Naive B cell (primary cell): ENCODE measurements at regions not wholly inside any gene's neighbourhood (a gene's known extent, or its start where the extent isn't known, plus 50 kb on each side); places are given as distances from the start of the nearest gene placed in this dataset.

Source experiments
- ATAC-seq, 2 donors: fragments of 150-1000 bp; cut with Tn5 transposase; 2 replicates each; pipeline ENCODE4 v1.10.0; 2021; ENCODE audit warnings: low read depth in 2 of 2, mild to moderate bottlenecking in 2 of 2, moderate library complexity in 2 of 2
- DNase-seq: peaks from one replicate; pipeline ENCODE4 v3.0.0; 2022
- H3K27ac Mint-ChIP-seq, 6 donors: one replicate each; pipeline ENCODE4 v1.8.0; 2020 to 2022; ENCODE audit warnings: mild to moderate bottlenecking in 6 of 6, mixed read lengths in 6 of 6, moderate library complexity in 5 of 6, inconsistent platforms in 2 of 6
- H3K27me3 Mint-ChIP-seq, 3 donors: one replicate each; pipeline ENCODE4 v1.8.0; 2021 to 2022; ENCODE audit warnings: mixed read lengths in 3 of 3, mild to moderate bottlenecking in 1 of 3
- H3K36me3 Mint-ChIP-seq, 2 donors: one replicate each; pipeline ENCODE4 v1.8.0; 2020 to 2022; ENCODE audit warnings: mixed read lengths in 2 of 2, inconsistent platforms in 1 of 2, mild to moderate bottlenecking in 1 of 2
- H3K4me1 Mint-ChIP-seq, 3 donors: one replicate each; pipeline ENCODE4 v1.8.0; 2020 to 2022; ENCODE audit warnings: mixed read lengths in 3 of 3, inconsistent platforms in 1 of 3, mild to moderate bottlenecking in 1 of 3, moderate library complexity in 1 of 3
- H3K4me3 Mint-ChIP-seq, 8 donors: one replicate each; pipeline ENCODE4 v1.8.0; 2020 to 2022; ENCODE audit warnings: mild to moderate bottlenecking in 8 of 8, mixed read lengths in 8 of 8, moderate library complexity in 8 of 8, inconsistent platforms in 2 of 8
- H3K9me3 Mint-ChIP-seq, 7 donors: one replicate each; pipeline ENCODE4 v1.8.0; 2020 to 2022; ENCODE audit warnings: mixed read lengths in 7 of 7, mild to moderate bottlenecking in 5 of 7, inconsistent platforms in 2 of 7, moderate library complexity in 1 of 7

GRCh38 chr13:73693215-73693614 is 441.0 kb downstream of the KLF12 start:
- DNase-seq (no peak), ATAC-seq (no peak)
- Mint-ChIP-seq H3K4me3 (no peak overlapping the region), H3K36me3 (peaks cover 46 to 66% of the 10 kb centered on the region in 2 donors), H3K9me3 (no peaks in the 10 kb centered on the region), H3K4me1 (no peaks in the 10 kb centered on the region), H3K27me3 (no peaks in the 10 kb centered on the region), H3K27ac (no peak overlapping the region)

- Mint-ChIP-seq H3K27ac (no peak overlapping the region), H3K36me3 (peaks cover 36 to 66% of the 10 kb centered on the region in 2 donors), H3K4me3 (no peak overlapping the region), H3K9me3 (no peaks in the 10 kb centered on the region), H3K27me3 (no peaks in the 10 kb centered on the region), H3K4me1 (no peaks in the 10 kb centered on the region)
- ATAC-seq (no peak), DNase-seq (no peak)
These were observed 442.3 kb downstream of the KLF12 start for GRCh38 chr13:73691891-73692290.

- no peak overlapping the region for H3K4me3 Mint-ChIP-seq
- H3K27ac Mint-ChIP-seq = no peak overlapping the region
- H3K9me3 Mint-ChIP-seq = no peaks in the 10 kb centered on the region
- DNase-seq (no peak), ATAC-seq (no peak)
- no peaks in the 10 kb centered on the region for H3K4me1 Mint-ChIP-seq
- no peaks in the 10 kb centered on the region for H3K27me3 Mint-ChIP-seq
- H3K36me3 Mint-ChIP-seq = peaks cover 22 to 50% of the 10 kb centered on the region in 2 donors
These were observed 446.3 kb downstream of the KLF12 start for GRCh38 chr13:73687929-73688328.

- no peaks in the 10 kb centered on the region for H3K4me1 Mint-ChIP-seq
- H3K4me3 Mint-ChIP-seq = no peak overlapping the region
- no peak overlapping the region for H3K27ac Mint-ChIP-seq
- DNase-seq (no peak), ATAC-seq (no peak)
- peaks cover 22 to 48% of the 10 kb centered on the region in 2 donors for H3K36me3 Mint-ChIP-seq
- no peaks in the 10 kb centered on the region for H3K27me3 Mint-ChIP-seq
- peaks cover 0 to 1% (median 0%) of the 10 kb centered on the region in 7 donors for H3K9me3 Mint-ChIP-seq
These were observed 447.1 kb downstream of the KLF12 start for GRCh38 chr13:73687087-73687486.

- H3K9me3 Mint-ChIP-seq = peaks cover 0 to 1% (median 0%) of the 10 kb centered on the region in 7 donors
- DNase-seq (no peak), ATAC-seq (no peak)
- H3K4me1 Mint-ChIP-seq = no peaks in the 10 kb centered on the region
- no peak overlapping the region for H3K4me3 Mint-ChIP-seq
- H3K36me3 Mint-ChIP-seq = peaks cover 22 to 38% of the 10 kb centered on the region in 2 donors
- no peaks in the 10 kb centered on the region for H3K27me3 Mint-ChIP-seq
- peak overlapping the region in 1 of 6 donors; percentile 24 for H3K27ac Mint-ChIP-seq
These were observed 449.5 kb downstream of the KLF12 start for GRCh38 chr13:73684750-73685149.

- peaks cover 0 to 1% (median 0%) of the 10 kb centered on the region in 7 donors for H3K9me3 Mint-ChIP-seq
- no peak overlapping the region for H3K4me3 Mint-ChIP-seq
- no peaks in the 10 kb centered on the region for H3K4me1 Mint-ChIP-seq
- DNase-seq (no peak), ATAC-seq (no peak)
- no peaks in the 10 kb centered on the region for H3K27me3 Mint-ChIP-seq
- peak overlapping the region in 1 of 6 donors; percentile 12 for H3K27ac Mint-ChIP-seq
- peaks cover 17 to 35% of the 10 kb centered on the region in 2 donors for H3K36me3 Mint-ChIP-seq
These were observed 449.9 kb downstream of the KLF12 start for GRCh38 chr13:73684286-73684685.

GRCh38 chr13:73683746-73684145 is 450.5 kb downstream of the KLF12 start:
- Mint-ChIP-seq H3K9me3 (peaks cover 0 to 1% (median 0%) of the 10 kb centered on the region in 7 donors), H3K27ac (peak overlapping the region in 2 of 6 donors; percentile 12 to 41), H3K4me3 (no peak overlapping the region), H3K36me3 (peaks cover 15 to 30% of the 10 kb centered on the region in 2 donors), H3K4me1 (no peaks in the 10 kb centered on the region), H3K27me3 (no peaks in the 10 kb centered on the region)
- ATAC-seq = no peak
- DNase-seq = no peak

GRCh38 chr13:73681779-73682178 is 452.4 kb downstream of the KLF12 start:
- H3K4me3 Mint-ChIP-seq = no peak overlapping the region
- no peak for DNase-seq
- H3K9me3 Mint-ChIP-seq = peaks cover 0 to 1% (median 0%) of the 10 kb centered on the region in 7 donors
- no peaks in the 10 kb centered on the region for H3K27me3 Mint-ChIP-seq
- peaks cover 15 to 19% of the 10 kb centered on the region in 2 donors for H3K36me3 Mint-ChIP-seq
- H3K27ac Mint-ChIP-seq = peak overlapping the region in 2 of 6 donors; percentile 46 to 53
- H3K4me1 Mint-ChIP-seq = no peaks in the 10 kb centered on the region
- ATAC-seq = no peak

- no peak for DNase-seq
- Mint-ChIP-seq H3K9me3 (peaks cover 0 to 1% (median 0%) of the 10 kb centered on the region in 7 donors), H3K27me3 (no peaks in the 10 kb centered on the region), H3K4me1 (no peaks in the 10 kb centered on the region), H3K27ac (no peak overlapping the region), H3K36me3 (peaks cover 15 to 19% of the 10 kb centered on the region in 2 donors), H3K4me3 (no peak overlapping the region)
- no peak for ATAC-seq
These were observed 453.2 kb downstream of the KLF12 start for GRCh38 chr13:73681015-73681414.

GRCh38 chr13:73677048-73677601 is 457.1 kb downstream of the KLF12 start:
- H3K27ac Mint-ChIP-seq = no peak overlapping the region
- DNase-seq (no peak), ATAC-seq (no peak)
- no peaks in the 10 kb centered on the region for H3K4me1 Mint-ChIP-seq
- peaks cover 9 to 10% of the 10 kb centered on the region in 2 donors for H3K36me3 Mint-ChIP-seq
- no peak overlapping the region for H3K4me3 Mint-ChIP-seq
- no peaks in the 10 kb centered on the region for H3K9me3 Mint-ChIP-seq
- H3K27me3 Mint-ChIP-seq = no peaks in the 10 kb centered on the region

- H3K4me3 Mint-ChIP-seq = no peak overlapping the region
- H3K27me3 Mint-ChIP-seq = no peaks in the 10 kb centered on the region
- peak overlapping the region in 1 of 6 donors; percentile 32 for H3K27ac Mint-ChIP-seq
- ATAC-seq = no peak
- no peaks in the 10 kb centered on the region for H3K9me3 Mint-ChIP-seq
- DNase-seq = no peak
- no peaks in the 10 kb centered on the region for H3K4me1 Mint-ChIP-seq
- peaks cover 4 to 5% of the 10 kb centered on the region in 2 donors for H3K36me3 Mint-ChIP-seq
These were observed 457.6 kb downstream of the KLF12 start for GRCh38 chr13:73676550-73677047.

GRCh38 chr13:73675821-73676220 is 458.4 kb downstream of the KLF12 start:
- H3K27me3 Mint-ChIP-seq = no peaks in the 10 kb centered on the region
- H3K27ac Mint-ChIP-seq = no peak overlapping the region
- no peaks in the 10 kb centered on the region for H3K4me1 Mint-ChIP-seq
- no peak overlapping the region for H3K4me3 Mint-ChIP-seq
- ATAC-seq = no peak
- no peaks in the 10 kb centered on the region for H3K9me3 Mint-ChIP-seq
- DNase-seq = no peak
- no peaks in the 10 kb centered on the region for H3K36me3 Mint-ChIP-seq

- Mint-ChIP-seq H3K27me3 (no peaks in the 10 kb centered on the region), H3K36me3 (no peaks in the 10 kb centered on the region), H3K4me1 (no peaks in the 10 kb centered on the region), H3K9me3 (no peaks in the 10 kb centered on the region), H3K27ac (no peak overlapping the region), H3K4me3 (no peak overlapping the region)
- DNase-seq (no peak), ATAC-seq (no peak)
These were observed 459.6 kb downstream of the KLF12 start for GRCh38 chr13:73674570-73674969.

- Mint-ChIP-seq H3K9me3 (no peaks in the 10 kb centered on the region), H3K27me3 (peaks cover 0 to 3% (median 0%) of the 10 kb centered on the region in 3 donors), H3K27ac (no peak overlapping the region), H3K4me1 (no peaks in the 10 kb centered on the region), H3K4me3 (no peak overlapping the region), H3K36me3 (no peaks in the 10 kb centered on the region)
- DNase-seq (no peak), ATAC-seq (no peak)
These were observed 460.3 kb downstream of the KLF12 start for GRCh38 chr13:73673931-73674330.
